GM21528 (cell line): ENCODE measurements at regions not wholly inside any gene's neighbourhood (a gene's known extent, or its start where the extent isn't known, plus 50 kb on each side); places are given as distances from the start of the nearest gene placed in this dataset.

Experiments
- ATAC-seq: cut with Tn5 transposase; IDR thresholded peaks from one replicate; pipeline ENCODE4 v1.9.1; 2021; ENCODE audit warnings: mild to moderate bottlenecking, moderate library complexity; ENCODE audit not compliant: unreplicated experiment, low FRiP score

DNA sequence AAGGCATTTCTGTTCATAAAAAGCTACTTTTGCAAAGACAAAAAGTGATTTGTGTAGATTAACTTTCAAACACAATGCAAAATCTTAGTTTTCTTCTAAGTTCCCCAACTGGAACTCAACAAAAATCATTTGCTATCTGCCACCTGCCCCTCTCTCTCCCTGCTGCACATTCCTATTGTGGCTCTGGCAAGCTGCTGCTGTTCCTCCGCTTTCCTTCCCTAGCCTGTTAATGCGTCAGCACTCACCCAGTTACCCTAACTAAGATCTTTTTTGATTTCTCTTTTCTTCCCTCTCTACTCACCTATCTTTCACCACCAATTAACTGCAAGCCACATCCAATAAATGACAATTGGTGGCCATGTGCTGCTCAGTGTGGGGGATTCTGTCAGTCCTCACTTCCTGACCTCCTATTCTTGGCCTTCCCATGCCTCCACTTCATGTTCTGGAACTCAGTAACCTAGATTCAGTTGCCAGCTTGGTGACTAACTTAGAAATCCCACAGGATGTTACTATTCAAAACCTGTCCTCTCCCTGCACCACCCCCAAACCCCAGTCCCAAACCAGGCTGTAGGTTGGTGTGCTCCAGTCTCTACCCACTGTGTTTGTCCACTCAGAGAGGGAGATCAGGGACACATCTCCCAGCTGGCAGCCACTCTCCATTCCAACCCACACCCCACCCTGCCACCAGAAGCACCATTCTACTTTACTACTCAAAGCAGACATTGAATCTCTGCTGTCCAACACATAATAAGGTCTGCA lies 140.2 kb upstream of the CTTNBP2 start:
- ATAC-seq: no peak

DNA sequence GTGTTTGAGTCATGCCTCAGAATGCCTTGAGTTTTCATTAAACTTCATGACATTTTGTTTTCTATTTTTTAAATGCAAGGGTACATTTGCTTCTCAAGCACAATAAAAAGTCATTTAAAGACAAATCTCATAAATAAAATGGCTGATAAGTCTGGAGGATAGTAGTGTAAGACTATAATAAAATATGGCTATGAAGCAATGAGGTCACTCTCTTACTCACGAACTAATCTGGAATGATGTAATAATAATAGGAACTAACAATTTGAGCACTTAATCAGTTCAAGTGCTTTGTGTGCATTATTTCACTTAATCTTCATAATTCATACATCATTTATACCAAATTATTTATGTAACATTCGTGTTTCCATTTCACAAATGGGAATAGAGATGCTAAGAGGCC lies 149.3 kb upstream of the CTTNBP2 start:
- ATAC-seq: no peak

DNA sequence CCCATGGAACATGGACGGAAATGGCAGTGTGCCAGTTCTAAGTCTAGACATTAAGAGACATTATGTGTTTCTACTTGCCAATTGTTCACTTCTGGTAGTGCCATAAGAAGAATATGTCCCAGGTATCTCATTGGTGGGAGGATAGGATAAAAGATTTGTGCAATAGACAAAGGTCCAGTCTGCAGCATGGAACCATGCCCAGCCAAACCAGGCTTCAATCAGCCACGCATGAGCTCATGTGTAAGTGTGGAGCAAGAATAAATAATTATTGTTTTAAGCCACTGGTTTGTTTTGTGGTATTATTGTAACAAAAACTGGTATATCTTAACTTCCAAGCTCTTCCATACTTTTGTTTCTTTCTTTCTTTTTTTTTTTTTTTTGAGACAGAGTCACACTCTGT lies 153.6 kb upstream of the CTTNBP2 start:
- ATAC-seq: no peak

DNA sequence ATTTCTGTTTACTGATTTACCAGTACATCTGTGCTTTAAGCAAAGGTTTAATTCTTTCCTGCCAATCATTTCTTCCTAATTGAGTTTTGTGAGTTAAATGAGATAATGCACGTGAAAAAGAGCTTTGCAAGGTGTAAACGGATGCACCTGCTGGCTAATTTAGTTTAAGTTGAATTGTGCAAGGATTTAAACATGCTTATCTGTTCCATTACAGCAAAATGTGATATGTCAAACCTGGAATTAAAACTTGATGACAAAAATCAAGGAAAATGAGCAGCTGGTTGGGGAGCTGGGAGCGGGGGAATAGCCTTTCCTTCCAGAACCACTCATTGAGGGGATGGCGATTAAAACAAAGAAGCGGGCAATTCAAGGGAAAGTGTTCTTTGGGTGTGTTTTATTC lies 155.0 kb upstream of the CTTNBP2 start:
- ATAC-seq: no peak

DNA sequence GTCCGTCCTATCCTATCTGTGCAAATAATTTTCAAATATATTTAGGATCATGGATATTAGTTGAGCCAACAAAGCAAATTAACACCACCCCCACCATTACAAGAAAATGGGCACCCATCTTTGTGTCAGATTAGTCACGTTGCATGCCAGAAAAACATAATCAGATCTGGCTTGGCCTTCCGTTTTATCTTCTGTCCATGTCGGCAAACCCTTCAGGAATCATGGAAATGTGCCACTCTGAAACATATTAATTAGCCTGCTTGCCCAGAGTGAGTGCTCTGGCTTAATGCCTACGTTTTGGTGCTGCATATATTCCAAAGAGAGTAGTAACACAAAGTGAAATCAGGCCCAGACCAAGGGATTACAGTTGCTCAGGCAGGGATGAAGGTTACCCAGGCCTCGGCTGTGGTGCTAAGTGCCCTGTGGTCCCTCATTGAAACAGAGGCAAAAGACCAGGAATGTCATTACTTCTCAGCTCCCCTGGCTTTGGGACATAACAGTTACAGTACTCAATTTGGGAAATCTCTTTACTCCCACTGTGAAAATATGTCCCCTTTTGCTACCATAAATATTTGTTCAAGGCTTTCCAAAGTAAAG lies 154.0 kb upstream of the LSM8 start:
- ATAC-seq: no peak

DNA sequence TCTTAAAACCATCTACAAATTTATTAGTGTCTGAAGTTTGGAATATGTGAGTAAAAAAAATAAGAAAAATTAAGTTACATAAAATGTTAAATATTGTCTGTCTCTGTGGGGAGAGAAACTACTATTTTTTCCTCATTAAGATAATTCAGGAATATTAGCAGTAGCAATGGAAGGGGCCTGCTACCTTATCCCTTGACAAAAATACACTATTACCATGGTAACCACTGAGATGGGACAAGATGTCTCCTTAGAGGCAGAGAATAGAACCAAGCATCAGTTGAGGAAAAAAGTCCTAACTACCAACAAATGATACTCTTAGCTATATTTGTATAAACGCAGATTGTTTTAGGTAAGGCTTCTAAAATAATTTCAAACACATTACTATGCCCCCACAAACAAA lies 150.7 kb upstream of the LSM8 start:
- no peak for ATAC-seq

DNA sequence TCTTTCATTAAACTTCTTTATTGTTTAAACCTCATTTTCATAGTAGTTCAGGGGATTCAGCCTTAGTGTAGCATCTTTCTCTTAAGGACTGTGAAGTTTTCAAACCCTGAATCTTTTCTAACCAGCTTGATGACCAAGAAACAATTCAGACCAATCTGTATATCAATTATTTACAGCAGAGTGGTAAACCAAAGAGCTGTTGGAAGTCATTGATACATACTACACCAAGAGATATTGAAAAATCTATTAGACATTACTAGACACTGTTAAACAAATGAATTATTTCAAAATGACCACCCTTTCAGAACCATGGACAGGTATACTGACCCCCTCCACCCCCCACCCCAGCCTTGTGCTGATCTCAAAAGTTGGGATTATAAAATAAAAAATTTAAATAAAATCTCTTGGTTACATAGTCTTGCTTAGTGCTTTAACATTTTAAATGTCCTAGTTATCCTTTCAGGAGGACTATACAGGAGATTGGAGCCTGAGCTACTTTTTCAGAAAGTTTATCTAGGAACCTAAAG lies 143.9 kb upstream of the LSM8 start:
- ATAC-seq: peak; percentile 38

DNA sequence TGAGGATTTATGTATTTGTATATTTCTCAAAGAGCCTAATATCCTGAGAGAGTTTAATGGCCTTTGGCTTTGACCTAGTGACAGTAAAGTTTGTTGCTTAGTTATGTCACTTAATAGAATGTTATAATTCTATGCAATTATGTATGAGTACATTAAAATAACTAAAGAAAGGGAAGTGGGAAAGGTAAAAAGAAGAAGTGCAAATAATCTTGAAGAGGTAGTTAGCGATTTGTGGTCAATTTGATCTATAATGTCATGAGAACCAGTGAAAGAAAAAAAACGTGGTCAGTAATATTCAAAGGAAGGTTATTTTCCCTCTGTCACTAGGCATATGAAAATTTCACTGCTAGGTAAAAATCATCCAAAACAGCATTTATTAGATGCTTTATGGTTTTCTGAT lies 143.4 kb upstream of the LSM8 start:
- peak; percentile 79 for ATAC-seq

DNA sequence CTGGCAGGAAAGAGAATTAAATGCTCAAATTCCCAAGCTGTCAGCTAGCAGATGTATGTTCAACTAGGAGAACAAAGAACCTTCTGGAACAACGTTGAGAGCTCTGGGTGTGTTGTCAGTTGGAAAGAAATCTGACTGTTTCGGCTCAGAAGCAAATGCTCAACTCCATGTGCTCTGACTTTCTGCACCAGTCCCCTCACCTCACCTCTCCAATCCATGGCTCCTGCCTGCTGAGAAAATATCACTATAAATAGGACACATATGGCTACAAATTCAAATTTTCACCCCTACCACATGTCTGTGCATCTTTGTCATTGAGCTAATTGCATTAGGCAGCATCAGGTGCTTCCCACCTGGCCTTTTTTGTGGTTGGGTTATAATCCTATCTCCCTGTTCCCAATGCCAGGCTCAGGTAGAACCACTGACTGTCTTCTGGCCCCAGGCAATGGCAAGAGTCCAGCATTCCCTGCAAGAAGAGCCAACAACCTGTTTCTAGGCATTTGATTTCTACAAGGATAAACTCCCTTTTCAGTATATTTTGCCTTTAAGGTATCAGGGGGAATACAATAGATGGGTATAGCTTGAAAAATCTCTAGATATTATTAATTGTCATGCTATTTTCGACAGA lies 142.6 kb upstream of the LSM8 start:
- no peak for ATAC-seq

DNA sequence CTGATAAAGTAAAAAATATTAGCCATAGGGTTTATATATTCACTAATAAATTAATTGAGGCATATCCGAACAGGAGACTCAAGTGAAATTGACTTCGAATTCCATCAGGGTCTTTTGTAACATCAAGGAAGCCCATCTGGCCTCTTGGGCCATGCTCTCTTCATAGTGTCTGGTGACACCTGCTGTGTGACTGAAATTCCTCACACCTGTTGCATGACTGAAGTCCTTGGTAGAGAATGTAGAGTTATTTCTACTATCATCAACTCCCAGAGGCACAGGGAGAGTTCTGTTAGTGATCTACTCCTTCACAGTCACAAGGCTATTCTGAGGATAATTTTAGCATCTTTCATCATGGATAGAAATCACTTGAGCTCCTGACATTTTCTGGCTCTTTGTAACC lies 138.3 kb upstream of the LSM8 start:
- ATAC-seq: no peak

DNA sequence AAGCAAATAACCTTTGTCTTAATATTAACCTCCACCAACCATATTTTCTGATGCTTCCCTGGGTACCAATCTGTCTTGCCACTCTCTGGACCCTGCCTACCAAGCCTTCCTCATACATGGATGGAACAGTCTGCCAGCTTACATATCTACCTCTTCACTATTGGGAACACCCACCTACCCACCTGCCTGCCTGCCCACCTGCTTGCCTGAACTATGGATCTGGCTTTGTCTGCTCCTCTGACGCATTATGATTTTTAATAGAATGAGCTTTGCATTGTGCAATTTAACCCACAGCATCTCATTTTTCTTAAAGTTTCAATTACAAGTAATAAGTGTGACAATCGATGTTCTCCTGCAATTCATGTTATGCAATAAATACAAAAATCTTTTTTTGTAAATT lies 137.9 kb upstream of the LSM8 start:
- ATAC-seq: no peak

DNA sequence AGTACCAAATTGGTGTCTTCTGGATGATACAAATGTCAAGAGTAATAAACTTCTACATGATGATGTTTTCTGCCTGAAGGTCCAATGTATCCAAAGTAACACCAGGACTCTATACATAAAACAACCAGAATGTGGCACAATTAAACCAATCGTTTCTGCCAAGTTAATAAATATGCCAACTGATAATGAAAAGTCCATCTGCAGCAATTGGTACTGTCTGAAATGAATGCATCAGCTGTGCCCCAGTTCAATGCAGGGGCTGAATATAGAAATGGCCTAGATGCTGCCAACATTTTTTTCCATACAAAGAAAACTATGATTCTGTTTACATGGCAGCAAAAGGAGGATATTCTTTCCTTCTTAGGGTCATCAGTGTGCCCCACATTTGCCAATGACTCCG lies 137.2 kb upstream of the LSM8 start:
- ATAC-seq: no peak

DNA sequence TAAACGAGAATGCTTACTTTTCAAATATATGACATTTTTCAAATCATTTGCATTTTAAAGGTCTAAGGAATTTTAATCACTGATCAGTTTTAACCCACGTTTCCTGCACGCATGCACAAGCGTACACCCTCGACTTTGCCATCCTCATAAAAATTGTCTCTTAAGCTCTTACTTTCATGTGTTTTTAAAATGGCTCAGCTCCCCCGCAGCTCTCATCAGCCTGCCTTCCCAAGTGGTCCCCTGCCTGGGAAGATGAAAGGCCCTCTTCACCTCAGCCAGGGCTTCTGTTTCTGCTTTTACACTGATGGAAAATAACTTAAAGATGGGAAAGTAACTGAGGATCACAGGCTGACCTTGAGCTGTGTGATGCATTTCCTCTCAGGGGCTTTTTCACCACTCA lies 131.6 kb upstream of the LSM8 start:
- no peak for ATAC-seq

DNA sequence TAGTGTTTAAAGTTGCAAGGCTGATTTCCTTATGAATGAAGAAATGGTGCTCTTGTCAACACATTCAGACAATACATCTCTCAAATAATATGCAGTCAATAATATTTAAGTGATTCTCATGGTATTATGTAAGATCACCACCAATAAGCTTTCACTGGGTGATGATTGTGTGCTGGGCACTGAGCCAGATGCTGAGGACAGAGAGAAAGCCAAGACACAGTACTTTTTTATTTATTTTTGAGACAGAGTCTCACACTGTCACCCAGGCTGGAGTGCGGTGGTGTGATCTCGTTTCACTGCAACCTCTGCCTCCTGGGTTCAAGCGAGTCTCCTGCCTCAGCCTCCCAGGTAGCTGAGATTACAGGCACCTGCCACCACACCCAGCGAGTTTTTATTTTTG lies 130.6 kb upstream of the LSM8 start:
- ATAC-seq: no peak

DNA sequence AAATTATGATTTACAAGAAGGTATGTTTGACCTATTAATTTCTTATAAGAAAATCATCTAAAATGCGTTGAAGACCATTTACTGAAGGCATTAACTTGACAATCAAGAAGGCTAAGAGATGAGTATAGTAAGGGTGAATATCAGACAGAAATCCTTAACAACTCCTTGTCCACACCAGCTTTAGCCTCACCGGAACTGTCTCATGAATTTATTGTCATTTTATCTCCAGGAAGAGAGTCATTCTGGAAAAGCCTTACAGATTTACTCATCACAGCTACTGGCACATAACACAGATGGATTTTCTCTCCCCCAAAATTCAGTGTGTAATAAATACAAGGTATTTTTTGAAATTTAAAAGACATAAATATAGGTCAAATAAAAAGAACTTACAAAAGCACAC lies 129.4 kb upstream of the LSM8 start:
- no peak for ATAC-seq

DNA sequence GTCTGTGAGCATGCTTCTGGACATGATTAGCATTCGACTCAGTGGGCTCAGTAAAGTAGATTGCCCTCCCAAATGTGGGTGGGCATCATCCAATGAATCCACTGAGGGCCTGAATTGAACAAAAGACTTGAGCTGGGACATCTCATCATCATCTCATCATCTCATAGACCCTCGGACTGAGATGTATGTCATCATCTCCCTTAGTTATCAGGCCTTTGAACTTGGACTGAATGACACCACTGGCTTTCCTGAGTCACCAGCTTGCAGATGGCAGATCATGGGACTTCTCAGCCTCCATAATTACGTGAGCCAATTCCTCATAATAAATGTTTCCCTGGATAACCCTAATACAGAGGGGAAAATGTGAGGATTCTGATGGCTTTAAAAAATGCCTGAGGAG lies 128.3 kb upstream of the LSM8 start:
- no peak for ATAC-seq

DNA sequence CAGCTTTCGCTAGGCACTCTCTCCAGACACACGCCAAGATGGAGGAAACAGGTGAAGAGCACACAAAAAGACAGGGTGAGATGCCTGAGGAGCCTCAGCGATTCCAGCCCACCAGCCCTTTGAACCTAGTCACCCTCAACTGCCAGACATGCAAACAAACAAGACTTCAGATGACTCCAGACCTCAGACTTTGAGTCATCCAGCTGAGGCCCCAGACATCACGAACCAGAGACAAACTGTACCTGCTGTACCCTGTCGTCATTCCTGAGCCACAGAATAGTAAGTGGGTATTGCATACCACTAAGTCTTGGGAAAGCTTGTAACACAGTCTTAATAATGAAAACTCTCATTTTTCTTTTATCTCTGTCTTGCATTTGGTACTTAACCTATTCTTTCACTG lies 126.6 kb upstream of the LSM8 start:
- ATAC-seq: no peak

DNA sequence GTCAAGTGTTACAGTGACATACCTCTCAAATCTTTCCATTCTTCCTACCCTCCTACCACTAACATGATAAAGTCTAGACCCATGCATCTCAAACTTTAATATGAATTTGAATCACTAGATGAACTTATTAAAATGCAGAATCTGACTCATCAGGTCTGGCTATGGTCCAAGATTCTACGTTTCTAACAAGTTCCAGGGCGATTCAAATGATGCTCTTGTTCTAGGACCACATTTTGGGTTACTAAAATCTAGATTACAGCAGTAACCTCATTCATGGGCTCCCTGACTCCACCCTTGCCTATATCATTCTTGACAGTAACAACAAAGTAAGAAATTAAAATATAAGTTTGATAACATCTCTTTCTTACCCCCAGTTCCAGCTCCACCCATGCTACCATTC lies 124.8 kb upstream of the LSM8 start:
- ATAC-seq: no peak

DNA sequence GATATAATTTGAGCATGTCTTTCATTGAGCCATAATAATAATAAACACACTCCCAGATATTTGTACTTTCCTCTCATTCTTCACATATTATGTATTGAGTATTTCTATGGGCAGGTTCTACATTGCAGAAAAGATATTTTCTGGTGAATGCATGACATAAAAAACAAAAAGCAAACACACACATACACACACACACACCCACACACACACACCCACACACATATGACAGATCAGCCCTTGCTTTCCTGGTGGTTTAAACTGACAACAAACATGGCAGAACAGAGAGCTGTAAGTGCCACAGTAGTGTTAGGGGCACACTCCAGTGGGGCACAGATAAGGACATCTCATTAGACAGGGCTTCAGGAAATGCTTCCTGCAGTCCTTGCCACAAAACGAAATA lies 123.3 kb upstream of the LSM8 start:
- no peak for ATAC-seq

DNA sequence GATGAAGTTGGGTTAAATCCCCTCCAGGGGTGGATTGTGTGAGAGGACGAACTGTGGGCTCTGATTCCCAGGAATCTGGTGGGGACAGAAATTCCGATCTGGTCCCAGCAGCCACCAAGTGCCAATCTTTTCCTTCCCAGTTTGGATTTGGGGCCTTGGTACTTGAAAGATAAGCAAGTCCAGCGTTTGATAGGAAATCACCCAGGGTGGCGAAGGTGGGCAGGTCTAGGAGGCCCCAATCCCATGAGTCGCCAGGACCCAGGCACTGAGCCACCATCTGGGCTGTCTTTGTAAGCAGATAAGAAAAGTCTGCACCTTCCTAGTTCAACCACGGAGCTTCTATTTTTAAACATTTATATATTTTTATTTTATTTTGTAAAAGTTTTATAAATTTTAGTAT lies 122.6 kb upstream of the LSM8 start:
- no peak for ATAC-seq

DNA sequence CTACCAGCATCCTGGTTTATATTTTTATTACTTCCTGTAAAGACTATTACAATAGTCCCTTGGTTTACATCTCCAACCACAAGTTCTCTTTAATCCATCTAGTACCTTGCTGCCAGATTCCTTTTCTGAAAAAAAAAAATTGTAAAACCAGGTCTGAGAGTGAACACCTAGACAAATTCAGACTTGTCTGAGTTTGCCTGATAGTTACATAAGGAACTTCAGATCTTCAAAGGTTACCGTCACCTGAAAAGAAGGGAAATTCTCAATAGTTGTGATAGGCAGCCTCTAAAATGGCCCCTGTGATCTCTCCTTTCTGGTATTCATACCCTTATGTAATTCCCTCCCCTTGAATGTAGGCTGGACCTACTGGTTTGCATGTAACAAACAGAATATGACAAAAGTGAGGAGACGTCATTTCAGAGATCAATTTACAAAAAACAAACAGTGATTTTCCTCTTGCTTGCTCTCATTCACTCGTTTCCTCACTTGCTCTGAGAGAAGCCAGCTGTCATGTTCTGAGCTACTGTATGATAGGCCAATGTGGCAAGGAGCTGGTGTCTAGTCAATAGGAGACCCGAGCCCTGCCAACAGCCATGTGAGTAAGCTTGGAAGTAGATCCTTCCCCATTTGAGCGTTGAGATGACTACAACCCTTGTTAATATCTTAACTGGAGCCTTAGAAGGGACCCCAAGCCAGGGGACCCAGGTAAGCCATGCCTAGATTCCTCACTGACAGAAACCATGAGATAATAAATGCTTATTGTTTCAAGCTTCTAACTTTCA lies 110.9 kb upstream of the LSM8 start:
- no peak for ATAC-seq
